ENCODE measurements at regions not wholly inside any gene's neighbourhood (a gene's known extent, or its start where the extent isn't known, plus 50 kb on each side); places are given as distances from the start of the nearest gene placed in this dataset.

GRCh38 chr13:23960566-23961156 lies 63.4 kb upstream of the C1QTNF9B start:
- peak; percentile 84 for TF ChIP-seq CTCF (IDR thresholded peaks at IDR 0.05)
- DNase-seq: peak; percentile 53
- H3K4me1 Mint-ChIP-seq (ENCODE audit: low read depth): peaks cover 43% of the 10 kb centered on the region
- H3K4me3 Mint-ChIP-seq: no peak overlapping the region
- H3K27me3 Mint-ChIP-seq (ENCODE audit: insufficient read depth): peaks cover 4% of the 10 kb centered on the region
- H3K9me3 Mint-ChIP-seq: no peaks in the 10 kb centered on the region
- H3K27ac Mint-ChIP-seq: no peak overlapping the region; the same call in 1 of the 2 replicates
- no peaks in the 10 kb centered on the region for H3K36me3 Mint-ChIP-seq (ENCODE audit: low read depth)

GRCh38 chr13:23963184-23963931 lies 66.1 kb upstream of the C1QTNF9B start:
- no peak for DNase-seq
- Mint-ChIP-seq H3K27ac (no peak overlapping the region), H3K27me3 (ENCODE audit: insufficient read depth) (no peaks in the 10 kb centered on the region), H3K36me3 (ENCODE audit: low read depth) (no peaks in the 10 kb centered on the region), H3K4me3 (no peak overlapping the region), H3K4me1 (ENCODE audit: low read depth) (peaks cover 43% of the 10 kb centered on the region), H3K9me3 (no peaks in the 10 kb centered on the region)
- TF ChIP-seq CTCF (IDR thresholded peaks at IDR 0.05): no peak

GRCh38 chr13:23963947-23964346 lies 66.6 kb upstream of the C1QTNF9B start:
- H3K27ac Mint-ChIP-seq: no peak overlapping the region
- no peaks in the 10 kb centered on the region for H3K36me3 Mint-ChIP-seq (ENCODE audit: low read depth)

GRCh38 chr13:23965346-23965745 lies 68.0 kb upstream of the C1QTNF9B start:
- no peak for DNase-seq
- no peak for TF ChIP-seq CTCF (IDR thresholded peaks at IDR 0.05)
- no peak overlapping the region for H3K4me3 Mint-ChIP-seq
- H3K27ac Mint-ChIP-seq: no peak overlapping the region
- H3K27me3 Mint-ChIP-seq (ENCODE audit: insufficient read depth): no peaks in the 10 kb centered on the region
- no peaks in the 10 kb centered on the region for H3K9me3 Mint-ChIP-seq
- peaks cover 34% of the 10 kb centered on the region for H3K4me1 Mint-ChIP-seq (ENCODE audit: low read depth)
- no peaks in the 10 kb centered on the region for H3K36me3 Mint-ChIP-seq (ENCODE audit: low read depth)

More at GRCh38 chr13:23963947-23964346, 66.6 kb upstream of the C1QTNF9B start:
- Mint-ChIP-seq H3K4me3 (no peak overlapping the region), H3K9me3 (no peaks in the 10 kb centered on the region), H3K27me3 (ENCODE audit: insufficient read depth) (no peaks in the 10 kb centered on the region), H3K4me1 (ENCODE audit: low read depth) (peaks cover 39% of the 10 kb centered on the region)
- no peak for TF ChIP-seq CTCF (IDR thresholded peaks at IDR 0.05)
- no peak for DNase-seq

GRCh38 chr13:23966221-23966690 lies 69.0 kb upstream of the C1QTNF9B start:
- Mint-ChIP-seq H3K36me3 (ENCODE audit: low read depth) (no peaks in the 10 kb centered on the region), H3K27me3 (ENCODE audit: insufficient read depth) (no peaks in the 10 kb centered on the region), H3K9me3 (no peaks in the 10 kb centered on the region), H3K27ac (no peak overlapping the region), H3K4me1 (ENCODE audit: low read depth) (peaks cover 31% of the 10 kb centered on the region; the same call in 1 of the 2 replicates), H3K4me3 (peak overlapping the region; percentile 53; the same call in 1 of the 2 replicates)
- DNase-seq: no peak
- TF ChIP-seq CTCF (IDR thresholded peaks at IDR 0.05): no peak
